ENCODE measurements at regions not wholly inside any gene's neighbourhood (a gene's known extent, or its start where the extent isn't known, plus 50 kb on each side); places are given as distances from the start of the nearest gene placed in this dataset.

GRCh38 chr5:72733810-72734209 lies 82.7 kb upstream of the TNPO1 start:
- TF ChIP-seq, protein P1, sequence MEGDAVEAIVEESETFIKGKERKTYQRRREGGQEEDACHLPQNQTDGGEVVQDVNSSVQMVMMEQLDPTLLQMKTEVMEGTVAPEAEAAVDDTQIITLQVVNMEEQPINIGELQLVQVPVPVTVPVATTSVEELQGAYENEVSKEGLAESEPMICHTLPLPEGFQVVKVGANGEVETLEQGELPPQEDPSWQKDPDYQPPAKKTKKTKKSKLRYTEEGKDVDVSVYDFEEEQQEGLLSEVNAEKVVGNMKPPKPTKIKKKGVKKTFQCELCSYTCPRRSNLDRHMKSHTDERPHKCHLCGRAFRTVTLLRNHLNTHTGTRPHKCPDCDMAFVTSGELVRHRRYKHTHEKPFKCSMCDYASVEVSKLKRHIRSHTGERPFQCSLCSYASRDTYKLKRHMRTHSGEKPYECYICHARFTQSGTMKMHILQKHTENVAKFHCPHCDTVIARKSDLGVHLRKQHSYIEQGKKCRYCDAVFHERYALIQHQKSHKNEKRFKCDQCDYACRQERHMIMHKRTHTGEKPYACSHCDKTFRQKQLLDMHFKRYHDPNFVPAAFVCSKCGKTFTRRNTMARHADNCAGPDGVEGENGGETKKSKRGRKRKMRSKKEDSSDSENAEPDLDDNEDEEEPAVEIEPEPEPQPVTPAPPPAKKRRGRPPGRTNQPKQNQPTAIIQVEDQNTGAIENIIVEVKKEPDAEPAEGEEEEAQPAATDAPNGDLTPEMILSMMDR (conservative IDR thresholded peaks at IDR 0.05; ENCODE audit: low read depth, low read length): no peak
- no peak overlapping the region for H3K4me3 ChIP-seq (ENCODE audit: low read length)
- DNase-seq (ENCODE audit: low read depth): no peak

GRCh38 chr5:72723581-72723980 lies 92.9 kb upstream of the TNPO1 start:
- no peak for DNase-seq (ENCODE audit: low read depth)
- TF ChIP-seq, protein P1 (conservative IDR thresholded peaks at IDR 0.05; ENCODE audit: low read depth, low read length): no peak
- H3K4me3 ChIP-seq (ENCODE audit: low read length): no peak overlapping the region

DNA sequence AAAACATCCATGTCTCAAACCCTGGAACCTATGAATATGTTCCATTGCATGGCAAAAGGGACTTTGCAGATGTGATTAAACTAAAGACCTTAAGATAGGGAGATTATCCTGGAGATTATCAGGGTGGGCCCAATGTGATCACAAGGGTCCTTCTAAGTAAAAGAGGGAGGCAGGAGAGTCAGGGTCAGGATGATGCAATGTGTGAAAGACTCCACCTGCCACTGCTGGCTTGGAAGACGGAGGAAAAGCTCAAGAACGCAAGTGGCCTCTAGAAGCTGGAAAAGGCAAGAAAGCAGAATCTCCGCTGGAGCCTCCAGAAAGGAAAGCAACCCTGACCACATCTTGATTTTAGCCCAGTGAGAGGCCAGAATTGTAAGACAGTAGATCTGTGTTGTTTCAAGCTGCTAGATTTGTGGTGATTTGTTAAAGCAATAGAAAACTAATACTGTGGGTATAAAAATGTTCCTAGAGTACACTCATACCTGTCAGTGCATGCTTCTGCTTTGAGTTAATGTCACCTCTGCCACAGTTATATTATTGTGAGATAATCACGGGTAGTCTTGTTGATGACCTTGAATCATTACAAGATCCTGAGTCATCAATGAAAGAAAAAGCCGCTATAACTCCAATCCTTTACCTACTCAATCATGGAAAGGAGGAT lies 93.5 kb upstream of the TNPO1 start:
- H3K4me3 ChIP-seq (ENCODE audit: low read length): no peak overlapping the region
- no peak for DNase-seq (ENCODE audit: low read depth)
- TF ChIP-seq, protein P1 (conservative IDR thresholded peaks at IDR 0.05; ENCODE audit: low read depth, low read length): no peak

GRCh38 chr5:72721844-72722243 lies 94.6 kb upstream of the TNPO1 start:
- DNase-seq (ENCODE audit: low read depth): no peak
- TF ChIP-seq, protein P1 (conservative IDR thresholded peaks at IDR 0.05; ENCODE audit: low read depth, low read length): no peak
- H3K4me3 ChIP-seq (ENCODE audit: low read length): no peak overlapping the region

DNA sequence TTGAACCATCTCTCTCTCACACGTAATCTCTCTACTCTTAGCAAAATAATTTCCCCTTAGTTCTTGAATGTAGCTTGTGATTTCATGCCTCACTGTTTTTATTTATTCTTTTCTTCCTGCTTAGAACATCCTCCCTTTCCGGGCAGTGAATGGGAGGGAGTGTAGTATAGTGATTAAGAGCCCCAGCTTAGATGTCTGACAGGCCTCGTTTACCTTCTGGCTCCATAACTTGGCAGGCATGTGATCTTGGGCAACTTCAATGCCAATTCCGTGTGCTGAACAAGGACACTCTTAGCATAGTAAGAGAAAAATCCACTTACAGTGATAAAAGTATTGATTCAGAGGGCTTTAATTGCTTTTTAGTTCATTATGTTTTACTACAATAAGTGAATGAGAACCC lies 96.3 kb upstream of the TNPO1 start:
- TF ChIP-seq, protein P1 (conservative IDR thresholded peaks at IDR 0.05; ENCODE audit: low read depth, low read length): no peak
- no peak for DNase-seq (ENCODE audit: low read depth)

GRCh38 chr5:72711351-72711750 lies 105.1 kb upstream of the TNPO1 start:
- no peak for DNase-seq (ENCODE audit: low read depth)

More for the DNA sequence above, 96.3 kb upstream of the TNPO1 start:
- no peak overlapping the region for H3K4me3 ChIP-seq (ENCODE audit: low read length)

GRCh38 chr5:72709341-72709740 lies 107.1 kb upstream of the TNPO1 start:
- TF ChIP-seq, protein P1 (conservative IDR thresholded peaks at IDR 0.05; ENCODE audit: low read depth, low read length): no peak
- DNase-seq (ENCODE audit: low read depth): no peak
- no peak overlapping the region for H3K4me3 ChIP-seq (ENCODE audit: low read length)

More at GRCh38 chr5:72711351-72711750, 105.1 kb upstream of the TNPO1 start:
- no peak overlapping the region for H3K4me3 ChIP-seq (ENCODE audit: low read length)
- TF ChIP-seq, protein P1 (conservative IDR thresholded peaks at IDR 0.05; ENCODE audit: low read depth, low read length): no peak
